GM23248 (cell line): ENCODE measurements at regions not wholly inside any gene's neighbourhood (a gene's known extent, or its start where the extent isn't known, plus 50 kb on each side); places are given as distances from the start of the nearest gene placed in this dataset.

Experiments
- DNase-seq: peaks from one replicate; pipeline ENCODE4 v3.0.0-alpha.2; 2015
- H2AFZ ChIP-seq: fragments of 200-600 bp; sonication (generic); 2 replicates; pipeline ENCODE4 v1.6.1; 2016; ENCODE audit warnings: antibody characterized with exemption
- H3F3A ChIP-seq: fragments of 200-600 bp; sonication (generic); 2 replicates; pipeline ENCODE4 v1.6.1; 2016; ENCODE audit warnings: mild to moderate bottlenecking, antibody characterized with exemption, mixed run types; ENCODE audit not compliant: insufficient read depth
- H3K27ac ChIP-seq: fragments of 200-600 bp; sonication (generic); 2 replicates; pipeline ENCODE4 v1.5.1; 2016; ENCODE audit warnings: mild to moderate bottlenecking
- H3K27me3 ChIP-seq: fragments of 200-600 bp; sonication (generic); replicated peaks from 2 replicates; pipeline ENCODE4 v1.6.1; 2016; ENCODE audit warnings: mild to moderate bottlenecking; ENCODE audit not compliant: insufficient read depth
- H3K36me3 ChIP-seq: fragments of 200-600 bp; sonication (generic); 2 replicates; pipeline ENCODE4 v1.6.1; 2016; ENCODE audit warnings: low read depth, mild to moderate bottlenecking
- H3K4me1 ChIP-seq: fragments of 200-600 bp; sonication (generic); 2 replicates; pipeline ENCODE4 v1.6.1; 2016; ENCODE audit warnings: mild to moderate bottlenecking; ENCODE audit not compliant: insufficient read depth
- H3K4me2 ChIP-seq: fragments of 200-600 bp; sonication (generic); one replicate; pipeline ENCODE4 v1.6.1; 2016; ENCODE audit warnings: mild to moderate bottlenecking; ENCODE audit not compliant: unreplicated experiment
- H3K4me3 ChIP-seq: fragments of 200-600 bp; sonication (generic); 2 replicates; pipeline ENCODE4 v1.5.1; 2016; ENCODE audit warnings: mild to moderate bottlenecking
- H3K79me2 ChIP-seq: fragments of 200-600 bp; sonication (generic); 2 replicates; pipeline ENCODE4 v1.6.1; 2016; ENCODE audit warnings: mild to moderate bottlenecking; ENCODE audit not compliant: insufficient read depth
- H3K9ac ChIP-seq: fragments of 200-600 bp; sonication (generic); 2 replicates; pipeline ENCODE4 v1.6.1; 2016; ENCODE audit warnings: mild to moderate bottlenecking
- H3K9me2 ChIP-seq: fragments of 200-600 bp; sonication (generic); 2 replicates; pipeline ENCODE4 v1.6.1; 2016; ENCODE audit warnings: mixed run types, mild to moderate bottlenecking, moderate library complexity; ENCODE audit not compliant: insufficient read depth
- H3K9me3 ChIP-seq: fragments of 200-600 bp; sonication (generic); one replicate; pipeline ENCODE4 v1.6.1; 2017; ENCODE audit warnings: low read depth
- H4K20me1 ChIP-seq: fragments of 200-600 bp; sonication (generic); 2 replicates; pipeline ENCODE4 v1.6.0; 2016; ENCODE audit not compliant: insufficient read depth
- EZH2 ChIP-seq: fragments of 200-600 bp; sonication (generic); IDR thresholded peaks from 2 replicates; pipeline ENCODE4 v1.6.1; 2018; ENCODE audit warnings: antibody characterized with exemption, mild to moderate bottlenecking; ENCODE audit not compliant: insufficient read depth, poor library complexity, severe bottlenecking
- EZH2phosphoT487 ChIP-seq: fragments of 200-600 bp; sonication (generic); IDR thresholded peaks from 2 replicates; pipeline ENCODE4 v1.6.1; 2018; ENCODE audit warnings: antibody characterized with exemption, moderate library complexity, mild to moderate bottlenecking, low read depth; ENCODE audit not compliant: insufficient read depth
- WGBS, 2 experiments: methylation state at CpG; one replicate each; pipeline ENCODE4 v1.1.6; 2015 to 2017; ENCODE audit warnings: low lambda C conversion rate in 2 of 2, low coverage in 1 of 2; ENCODE audit errors: missing lambda C conversion rate in 2 of 2; 5-methylcytosine and 5-hydroxymethylcytosine counted together
- in situ Hi-C: fragments of 300-500 bp; cut with MboI; formaldehyde crosslinking; loops from 2 replicates; pipeline ENCODE4 v1.15.0; 2020

GRCh38 chr4:123158576-123158975 lies 236.2 kb upstream of the NUDT6 start:
- Histone ChIP-seq H3K27ac (no peak overlapping the region), H3K79me2 (no peaks in the 10 kb centered on the region), H3K4me1 (no peaks in the 10 kb centered on the region), H4K20me1 (no peaks in the 10 kb centered on the region), H2AFZ (no peak overlapping the region), H3K4me2 (no peak overlapping the region), H3F3A (no peaks in the 10 kb centered on the region), H3K9me3 (no peaks in the 10 kb centered on the region), H3K4me3 (no peak overlapping the region), H3K27me3 (no peaks in the 10 kb centered on the region), H3K9ac (no peak overlapping the region), H3K9me2 (no peaks in the 10 kb centered on the region), H3K36me3 (no peaks in the 10 kb centered on the region; the same call in 1 of the 2 replicates)
- no peak for TF ChIP-seq EZH2phosphoT487
- no peak for TF ChIP-seq EZH2
- no peak for DNase-seq
- in situ Hi-C loops = no loop called here
- 51 to 58% methylated on average over 3 of the region's 3 CpGs for WGBS, 2 experiments

GRCh38 chr4:123159479-123159878 lies 237.1 kb upstream of the NUDT6 start:
- no peak for DNase-seq
- Histone ChIP-seq H4K20me1 (no peaks in the 10 kb centered on the region), H3K9ac (no peak overlapping the region), H3K9me3 (no peaks in the 10 kb centered on the region), H3K27me3 (no peaks in the 10 kb centered on the region), H3K9me2 (no peaks in the 10 kb centered on the region), H3K79me2 (no peaks in the 10 kb centered on the region), H3K4me1 (no peaks in the 10 kb centered on the region), H3K27ac (no peak overlapping the region), H3K4me3 (no peak overlapping the region), H3K36me3 (no peaks in the 10 kb centered on the region; the same call in 1 of the 2 replicates), H2AFZ (no peak overlapping the region), H3F3A (no peaks in the 10 kb centered on the region), H3K4me2 (no peak overlapping the region)
- WGBS, 2 experiments = 49 to 52% methylated on average over 2 of the region's 2 CpGs
- in situ Hi-C loops = no loop called here
- TF ChIP-seq EZH2phosphoT487 (no peak), EZH2 (no peak)

- H3K4me1 ChIP-seq = no peaks in the 10 kb centered on the region
- no peak overlapping the region for H3K4me3 ChIP-seq
- H3K36me3 ChIP-seq = no peaks in the 10 kb centered on the region
- WGBS, 2 experiments = 94 to 97% methylated on average over 4 of the region's 4 CpGs
- no peak overlapping the region for H3K27ac ChIP-seq
- H3K9me2 ChIP-seq = no peaks in the 10 kb centered on the region; the same call in 1 of the 2 replicates
- H3K79me2 ChIP-seq = no peaks in the 10 kb centered on the region
- no peak overlapping the region for H3K4me2 ChIP-seq
- no peaks in the 10 kb centered on the region for H3K27me3 ChIP-seq
- DNase-seq = no peak
- H3K9me3 ChIP-seq = no peaks in the 10 kb centered on the region
- no peak overlapping the region for H3K9ac ChIP-seq
- TF ChIP-seq EZH2phosphoT487 (no peak), EZH2 (no peak)
- no peak overlapping the region for H2AFZ ChIP-seq
- in situ Hi-C loops = no loop called here
- no peaks in the 10 kb centered on the region for H3F3A ChIP-seq
- H4K20me1 ChIP-seq = no peaks in the 10 kb centered on the region
Measured at GRCh38 chr4:123162859-123163258, 233.7 kb upstream of the SPRY1 start.

DNA sequence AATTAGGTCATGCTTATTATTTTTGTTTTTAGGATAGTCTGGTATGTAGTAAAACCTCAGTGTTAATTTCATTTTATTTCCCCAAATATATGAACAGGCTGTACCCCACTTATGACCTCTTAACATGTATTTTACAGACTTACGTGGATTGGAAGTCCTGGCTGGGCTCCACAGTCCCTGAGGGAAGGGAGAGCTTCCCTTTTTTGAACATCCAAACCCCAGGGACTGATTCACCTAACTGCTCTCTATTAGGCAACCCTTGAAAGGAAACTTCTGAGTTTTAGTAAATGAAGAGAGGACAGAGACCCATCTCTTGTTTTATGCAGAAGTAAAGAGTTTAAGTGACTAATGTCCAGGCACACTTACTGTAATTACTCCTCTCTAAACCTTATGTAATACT lies 233.1 kb upstream of the SPRY1 start:
- TF ChIP-seq EZH2 = no peak
- no peak for TF ChIP-seq EZH2phosphoT487
- in situ Hi-C loops = no loop called here
- H3K9me2 ChIP-seq = no peaks in the 10 kb centered on the region; the same call in 1 of the 2 replicates
- no peak overlapping the region for H2AFZ ChIP-seq
- H3K9ac ChIP-seq = no peak overlapping the region
- no peak overlapping the region for H3K4me2 ChIP-seq
- H3K36me3 ChIP-seq = no peaks in the 10 kb centered on the region
- H3K9me3 ChIP-seq = no peaks in the 10 kb centered on the region
- H4K20me1 ChIP-seq = no peaks in the 10 kb centered on the region
- no peaks in the 10 kb centered on the region for H3K79me2 ChIP-seq
- H3F3A ChIP-seq = no peaks in the 10 kb centered on the region
- H3K27ac ChIP-seq = no peak overlapping the region
- H3K4me3 ChIP-seq = no peak overlapping the region
- 0 out of 2 replicates have a peak, but pooled peaks cover 2% of the 10 kb centered on the region for H3K4me1 ChIP-seq
- 95 to 100% methylated on average over 1 of the region's 1 CpG for WGBS, 2 experiments
- DNase-seq = peak; percentile 3
- no peaks in the 10 kb centered on the region for H3K27me3 ChIP-seq

- H3K9me2 ChIP-seq = no peaks in the 10 kb centered on the region; the same call in 1 of the 2 replicates
- no peak overlapping the region for H3K9ac ChIP-seq
- H3K4me2 ChIP-seq = no peak overlapping the region
- no peak overlapping the region for H2AFZ ChIP-seq
- DNase-seq = no peak
- TF ChIP-seq EZH2 (no peak), EZH2phosphoT487 (no peak)
- 92 to 95% methylated on average over 3 of the region's 3 CpGs for WGBS, 2 experiments
- no peaks in the 10 kb centered on the region for H4K20me1 ChIP-seq
- H3K27me3 ChIP-seq = no peaks in the 10 kb centered on the region
- H3K9me3 ChIP-seq = no peaks in the 10 kb centered on the region
- 0 out of 2 replicates have a peak, but pooled peaks cover 8% of the 10 kb centered on the region for H3K4me1 ChIP-seq
- in situ Hi-C loops = no loop called here
- no peaks in the 10 kb centered on the region for H3F3A ChIP-seq
- no peak overlapping the region for H3K4me3 ChIP-seq
- H3K27ac ChIP-seq = no peak overlapping the region
- H3K79me2 ChIP-seq = no peaks in the 10 kb centered on the region
- H3K36me3 ChIP-seq = no peaks in the 10 kb centered on the region
Measured at GRCh38 chr4:123166023-123166422, 230.6 kb upstream of the SPRY1 start.
